Colonic mucosa (tissue), 4 donors: ENCODE measurements at regions not wholly inside any gene's neighbourhood (a gene's known extent, or its start where the extent isn't known, plus 50 kb on each side); places are given as distances from the start of the nearest gene placed in this dataset.
A peak's percentile ranks its signal among the peaks of the same experiment; 100 is the strongest.

Experiments
- DNase-seq: peaks from one replicate; pipeline ENCODE4 v3.0.0-alpha.2; 2020
- H3K27ac ChIP-seq: fragments of 200-600 bp; one replicate; pipeline ENCODE4 v1.8.0; 2021
- H3K27me3 ChIP-seq: fragments of 200-600 bp; one replicate; pipeline ENCODE4 v1.8.0; 2021
- H3K36me3 ChIP-seq: fragments of 200-600 bp; one replicate; pipeline ENCODE4 v1.8.0; 2021
- H3K4me1 ChIP-seq: fragments of 200-600 bp; one replicate; pipeline ENCODE4 v1.8.0; 2021; ENCODE audit warnings: mild to moderate bottlenecking
- H3K4me3 ChIP-seq: fragments of 200-600 bp; one replicate; pipeline ENCODE4 v1.8.0; 2021
- H3K9ac ChIP-seq, 2 donors: one replicate each; pipeline ENCODE4 v1.7.0; 2013; ENCODE audit warnings: control low read depth in 2 of 2, low read depth in 2 of 2, low read length in 2 of 2
- H3K9me3 ChIP-seq: fragments of 200-600 bp; one replicate; pipeline ENCODE4 v1.8.0; 2021
- intact Hi-C: fragments of 100-400 bp; cut with DNase I; formaldehyde crosslinking; loops from one replicate; pipeline ENCODE4 v1.14.1; 2022
- TF ChIP-seq, protein P1 (sequence below): fragments of 200-600 bp; IDR thresholded peaks from one replicate; pipeline ENCODE4 v1.8.0; 2022; ENCODE audit warnings: antibody characterized with exemption, mild to moderate bottlenecking
- donor health status: healthy.
- donor health status: DM: no; HTN: no; CAD: no.
- donor health status: DM: no; HTN: no; CAD: no.

DNA sequence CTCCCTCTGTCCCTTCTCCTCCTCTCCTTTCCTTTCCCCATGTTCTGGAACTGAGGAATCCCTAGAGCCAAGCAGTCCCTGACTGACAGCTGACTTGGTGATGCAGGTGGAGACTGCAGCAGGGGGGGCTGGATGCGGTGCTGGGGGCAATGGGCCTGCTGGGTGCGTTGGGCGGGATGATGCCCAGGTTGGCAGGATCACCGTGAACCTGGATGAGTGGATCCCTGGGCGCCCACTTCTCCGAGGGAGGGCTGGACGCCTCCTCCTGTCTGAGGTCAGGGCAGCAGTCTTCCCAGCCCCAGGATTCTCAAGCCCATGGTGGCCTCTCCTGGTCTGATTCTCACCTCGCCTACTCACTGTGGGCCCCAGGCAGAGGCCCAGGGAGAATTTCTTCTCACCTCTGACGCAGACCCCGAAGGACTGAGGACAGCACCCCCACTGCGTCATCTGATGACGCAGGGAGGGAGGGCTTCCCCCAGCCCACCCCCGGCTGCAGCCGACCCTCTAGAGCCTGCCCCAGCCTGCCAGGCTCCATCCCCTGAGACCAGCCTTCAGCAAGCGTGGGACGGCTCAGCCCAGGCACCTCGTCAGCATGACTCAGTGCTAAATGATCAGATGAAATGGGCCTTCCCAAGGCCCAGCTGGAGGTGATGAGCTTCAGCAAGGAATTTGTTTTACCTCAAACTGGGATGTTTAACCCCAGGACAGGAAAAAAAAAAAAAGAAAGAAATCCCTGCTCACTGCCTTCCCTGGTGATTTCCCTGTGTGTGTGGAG lies 188.0 kb upstream of the TNRC6C start:
- Histone ChIP-seq H3K4me1 (no peaks in the 10 kb centered on the region), H3K27me3 (no peaks in the 10 kb centered on the region), H3K4me3 (no peak overlapping the region), H3K9me3 (no peaks in the 10 kb centered on the region), H3K36me3 (no peaks in the 10 kb centered on the region), H3K9ac (no peak overlapping the region), H3K27ac (no peak overlapping the region)
- no peak for DNase-seq
- intact Hi-C loops, result loop anchor here (5.0 to 10.0 kb wide), 2 partner anchors 124 to 182 kb away; no protein-coding TSS in a partner anchor
- TF ChIP-seq, protein P1, sequence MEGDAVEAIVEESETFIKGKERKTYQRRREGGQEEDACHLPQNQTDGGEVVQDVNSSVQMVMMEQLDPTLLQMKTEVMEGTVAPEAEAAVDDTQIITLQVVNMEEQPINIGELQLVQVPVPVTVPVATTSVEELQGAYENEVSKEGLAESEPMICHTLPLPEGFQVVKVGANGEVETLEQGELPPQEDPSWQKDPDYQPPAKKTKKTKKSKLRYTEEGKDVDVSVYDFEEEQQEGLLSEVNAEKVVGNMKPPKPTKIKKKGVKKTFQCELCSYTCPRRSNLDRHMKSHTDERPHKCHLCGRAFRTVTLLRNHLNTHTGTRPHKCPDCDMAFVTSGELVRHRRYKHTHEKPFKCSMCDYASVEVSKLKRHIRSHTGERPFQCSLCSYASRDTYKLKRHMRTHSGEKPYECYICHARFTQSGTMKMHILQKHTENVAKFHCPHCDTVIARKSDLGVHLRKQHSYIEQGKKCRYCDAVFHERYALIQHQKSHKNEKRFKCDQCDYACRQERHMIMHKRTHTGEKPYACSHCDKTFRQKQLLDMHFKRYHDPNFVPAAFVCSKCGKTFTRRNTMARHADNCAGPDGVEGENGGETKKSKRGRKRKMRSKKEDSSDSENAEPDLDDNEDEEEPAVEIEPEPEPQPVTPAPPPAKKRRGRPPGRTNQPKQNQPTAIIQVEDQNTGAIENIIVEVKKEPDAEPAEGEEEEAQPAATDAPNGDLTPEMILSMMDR, result no peak

DNA sequence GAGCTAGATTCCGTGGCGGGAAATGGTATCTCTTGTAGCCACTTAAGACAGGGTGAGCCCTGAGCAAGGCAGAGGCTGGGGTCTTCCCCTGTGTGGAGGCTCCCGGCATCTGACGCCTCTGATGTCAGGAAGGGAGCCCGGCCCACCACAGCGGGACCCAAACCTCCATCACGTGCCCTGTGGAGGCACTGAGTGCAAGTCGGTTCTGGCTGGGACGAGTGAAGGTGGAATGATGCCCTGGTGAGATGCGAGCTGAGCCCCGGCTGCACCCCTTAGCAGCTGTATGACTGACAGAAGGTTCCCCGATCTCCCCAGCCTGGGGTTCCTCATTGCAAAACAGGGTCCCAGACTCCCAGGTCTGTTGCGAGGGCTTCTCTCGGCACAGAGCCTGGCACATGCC lies 187.4 kb upstream of the TNRC6C start:
- Histone ChIP-seq H3K4me3 (no peak overlapping the region), H3K27me3 (no peaks in the 10 kb centered on the region), H3K27ac (no peak overlapping the region), H3K9me3 (no peaks in the 10 kb centered on the region), H3K9ac (peak overlapping the region in 1 of 2 donors; percentile 1), H3K36me3 (no peaks in the 10 kb centered on the region), H3K4me1 (no peaks in the 10 kb centered on the region)
- DNase-seq, result no peak
- intact Hi-C loops, result loop anchor here (5.0 to 10.0 kb wide), 2 partner anchors 124 to 181 kb away; no protein-coding TSS in a partner anchor
- TF ChIP-seq, protein P1, result no peak

DNA sequence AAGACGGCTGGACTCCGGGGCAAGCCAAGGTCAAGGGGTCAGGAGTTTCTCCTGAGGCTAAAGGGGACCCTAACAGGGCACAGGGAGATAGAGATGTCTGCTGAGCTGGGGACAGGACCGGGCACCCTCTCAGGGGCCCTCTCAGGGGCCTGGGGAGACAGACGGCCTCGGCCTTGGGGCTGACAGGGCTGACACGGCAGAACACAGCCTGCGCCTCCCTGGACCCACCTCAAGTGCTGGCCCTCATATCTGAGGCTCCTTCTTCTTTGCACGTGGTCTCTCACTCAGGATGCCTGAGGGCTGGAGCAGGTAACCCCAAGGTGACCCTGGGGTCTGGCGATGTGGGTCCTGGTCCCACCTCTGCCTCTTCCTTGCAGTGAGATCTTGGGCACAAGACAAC lies 186.9 kb upstream of the TNRC6C start:
- no peaks in the 10 kb centered on the region for H3K9me3 ChIP-seq
- H3K4me1 ChIP-seq, result no peaks in the 10 kb centered on the region
- TF ChIP-seq, protein P1, result no peak
- intact Hi-C loops, result loop anchor here (5.0 to 10.0 kb wide), 2 partner anchors 123 to 181 kb away; no protein-coding TSS in a partner anchor
- DNase-seq, result no peak
- no peak overlapping the region for H3K4me3 ChIP-seq
- peak overlapping the region in 1 of 2 donors; percentile 1 for H3K9ac ChIP-seq
- H3K27ac ChIP-seq, result no peak overlapping the region
- H3K27me3 ChIP-seq, result no peaks in the 10 kb centered on the region
- no peaks in the 10 kb centered on the region for H3K36me3 ChIP-seq

DNA sequence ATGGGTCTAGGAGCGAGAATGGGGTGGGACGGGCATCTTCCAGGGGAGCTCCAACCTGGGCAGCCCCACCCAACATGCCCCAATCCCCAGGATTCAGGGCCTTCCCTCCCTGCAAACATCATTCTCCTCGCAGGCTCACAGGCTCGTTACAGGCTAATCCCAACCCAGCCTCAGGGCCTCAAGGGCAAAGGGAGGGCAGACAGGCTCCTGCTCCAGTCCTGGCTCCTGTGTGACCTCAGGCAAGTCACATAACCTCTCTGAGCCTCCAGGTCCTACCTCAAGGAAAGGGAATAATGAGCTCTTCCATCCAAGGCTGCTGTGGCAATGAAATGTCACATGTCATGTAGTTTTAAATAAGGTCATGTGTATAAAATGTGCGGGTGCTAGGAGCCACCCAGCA lies 186.5 kb upstream of the TNRC6C start:
- no peaks in the 10 kb centered on the region for H3K4me1 ChIP-seq
- H3K27ac ChIP-seq, result no peak overlapping the region
- no peaks in the 10 kb centered on the region for H3K9me3 ChIP-seq
- H3K27me3 ChIP-seq, result no peaks in the 10 kb centered on the region
- TF ChIP-seq, protein P1, result no peak
- H3K9ac ChIP-seq, result no peak overlapping the region
- DNase-seq, result no peak
- intact Hi-C loops, result loop anchor here (2.0 to 10.0 kb wide), 3 partner anchors 123 to 243 kb away; no protein-coding TSS in a partner anchor
- no peaks in the 10 kb centered on the region for H3K36me3 ChIP-seq
- no peak overlapping the region for H3K4me3 ChIP-seq

DNA sequence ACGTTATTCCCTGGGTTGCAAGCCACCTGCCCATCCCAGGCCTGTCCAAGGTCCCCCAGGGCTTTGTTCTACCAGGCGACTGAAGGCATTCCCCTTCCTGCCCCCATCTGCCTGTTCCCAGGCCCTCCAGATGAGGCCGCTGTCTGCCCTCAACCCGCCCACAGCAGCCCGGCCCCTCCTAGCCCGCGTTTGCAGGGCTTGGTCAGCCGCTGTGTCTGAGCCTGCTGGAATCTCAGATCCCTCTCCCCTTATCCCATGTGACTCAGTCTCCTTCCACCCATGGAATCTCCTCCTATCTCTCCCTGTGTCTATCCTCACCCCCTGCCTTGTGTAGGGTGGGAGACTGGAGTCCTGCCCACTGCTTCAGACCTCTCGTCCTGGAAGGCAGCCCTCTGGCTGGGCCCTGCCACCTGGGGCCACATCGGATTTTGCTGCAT lies 186.0 kb upstream of the TNRC6C start:
- H3K27ac ChIP-seq, result no peak overlapping the region
- intact Hi-C loops, result loop anchor here (2.0 to 10.0 kb wide), 3 partner anchors 122 to 242 kb away; no protein-coding TSS in a partner anchor
- H3K36me3 ChIP-seq, result no peaks in the 10 kb centered on the region
- TF ChIP-seq, protein P1, result peak; percentile 82
- no peaks in the 10 kb centered on the region for H3K9me3 ChIP-seq
- no peak overlapping the region for H3K4me3 ChIP-seq
- H3K9ac ChIP-seq, result no peak overlapping the region
- H3K4me1 ChIP-seq, result no peaks in the 10 kb centered on the region
- peak; percentile 65 for DNase-seq
- H3K27me3 ChIP-seq, result no peaks in the 10 kb centered on the region
